ENCODE measurements at regions not wholly inside any gene's neighbourhood (a gene's known extent, or its start where the extent isn't known, plus 50 kb on each side); places are given as distances from the start of the nearest gene placed in this dataset.
A peak's percentile ranks its signal among the peaks of the same experiment; 100 is the strongest.

DNA sequence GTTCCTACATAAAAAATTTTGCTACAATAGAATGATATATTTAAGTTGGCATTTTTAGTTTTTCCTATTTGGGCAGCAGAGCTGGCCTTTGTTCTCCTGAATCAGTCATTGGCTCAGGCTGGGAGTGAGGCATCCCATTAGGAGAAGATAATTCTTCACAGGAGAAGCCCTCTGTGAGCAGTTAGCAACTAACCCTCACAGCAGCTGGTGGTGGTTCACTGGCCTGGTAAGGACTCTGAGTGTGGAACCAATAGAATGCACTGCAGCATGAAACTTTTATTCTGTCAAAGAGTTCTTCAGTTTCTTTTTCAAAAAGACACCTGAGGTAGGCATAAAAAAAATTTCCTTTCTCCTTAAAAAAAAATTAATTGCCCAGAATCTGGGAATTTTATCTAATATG, 562.6 kb downstream of the ZNF385D start:
- no peaks in the 10 kb centered on the region for H3K4me1 Mint-ChIP-seq
- H3K4me3 Mint-ChIP-seq: no peak overlapping the region
- DNase-seq (ENCODE audit: low read depth, low spot score): no peak
- H3K9me3 Mint-ChIP-seq: no peaks in the 10 kb centered on the region
- no peaks in the 10 kb centered on the region for H3K36me3 Mint-ChIP-seq (ENCODE audit: low read depth)
- H3K27ac Mint-ChIP-seq (ENCODE audit: unreplicated experiment): no peak overlapping the region
- TF ChIP-seq, protein P1, sequence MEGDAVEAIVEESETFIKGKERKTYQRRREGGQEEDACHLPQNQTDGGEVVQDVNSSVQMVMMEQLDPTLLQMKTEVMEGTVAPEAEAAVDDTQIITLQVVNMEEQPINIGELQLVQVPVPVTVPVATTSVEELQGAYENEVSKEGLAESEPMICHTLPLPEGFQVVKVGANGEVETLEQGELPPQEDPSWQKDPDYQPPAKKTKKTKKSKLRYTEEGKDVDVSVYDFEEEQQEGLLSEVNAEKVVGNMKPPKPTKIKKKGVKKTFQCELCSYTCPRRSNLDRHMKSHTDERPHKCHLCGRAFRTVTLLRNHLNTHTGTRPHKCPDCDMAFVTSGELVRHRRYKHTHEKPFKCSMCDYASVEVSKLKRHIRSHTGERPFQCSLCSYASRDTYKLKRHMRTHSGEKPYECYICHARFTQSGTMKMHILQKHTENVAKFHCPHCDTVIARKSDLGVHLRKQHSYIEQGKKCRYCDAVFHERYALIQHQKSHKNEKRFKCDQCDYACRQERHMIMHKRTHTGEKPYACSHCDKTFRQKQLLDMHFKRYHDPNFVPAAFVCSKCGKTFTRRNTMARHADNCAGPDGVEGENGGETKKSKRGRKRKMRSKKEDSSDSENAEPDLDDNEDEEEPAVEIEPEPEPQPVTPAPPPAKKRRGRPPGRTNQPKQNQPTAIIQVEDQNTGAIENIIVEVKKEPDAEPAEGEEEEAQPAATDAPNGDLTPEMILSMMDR (conservative IDR thresholded peaks at IDR 0.05): no peak
- H3K27me3 Mint-ChIP-seq (ENCODE audit: low read depth): no peaks in the 10 kb centered on the region

DNA sequence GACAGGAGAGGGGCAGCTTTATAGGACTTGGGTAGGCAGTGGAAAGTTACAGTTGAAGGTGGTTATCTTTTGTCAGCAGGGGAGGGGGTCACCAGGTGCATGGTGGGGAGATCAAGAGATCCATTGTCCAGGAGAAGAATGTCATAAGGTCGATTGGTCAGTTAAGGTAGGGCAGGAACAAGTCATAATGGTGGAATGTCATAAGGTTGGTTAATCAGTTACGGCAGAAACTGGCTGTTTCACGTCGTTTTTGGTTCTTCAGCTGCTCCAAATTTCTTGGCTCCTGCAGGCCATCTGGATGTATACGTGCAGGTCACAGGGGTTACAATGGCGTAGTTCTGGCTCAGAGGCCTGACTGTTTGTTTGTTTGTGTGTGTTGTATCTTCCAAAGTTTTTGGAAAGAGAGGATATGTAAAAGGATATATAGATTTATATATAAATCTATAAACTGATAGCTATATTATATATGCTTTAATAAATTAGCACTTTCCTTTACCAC, 565.1 kb downstream of the ZNF385D start:
- no peak for DNase-seq (ENCODE audit: low read depth, low spot score)
- Mint-ChIP-seq H3K36me3 (ENCODE audit: low read depth) (no peaks in the 10 kb centered on the region), H3K4me1 (no peaks in the 10 kb centered on the region), H3K9me3 (no peaks in the 10 kb centered on the region), H3K27ac (ENCODE audit: unreplicated experiment) (no peak overlapping the region), H3K4me3 (no peak overlapping the region), H3K27me3 (ENCODE audit: low read depth) (no peaks in the 10 kb centered on the region)
- TF ChIP-seq, protein P1 (conservative IDR thresholded peaks at IDR 0.05): no peak

DNA sequence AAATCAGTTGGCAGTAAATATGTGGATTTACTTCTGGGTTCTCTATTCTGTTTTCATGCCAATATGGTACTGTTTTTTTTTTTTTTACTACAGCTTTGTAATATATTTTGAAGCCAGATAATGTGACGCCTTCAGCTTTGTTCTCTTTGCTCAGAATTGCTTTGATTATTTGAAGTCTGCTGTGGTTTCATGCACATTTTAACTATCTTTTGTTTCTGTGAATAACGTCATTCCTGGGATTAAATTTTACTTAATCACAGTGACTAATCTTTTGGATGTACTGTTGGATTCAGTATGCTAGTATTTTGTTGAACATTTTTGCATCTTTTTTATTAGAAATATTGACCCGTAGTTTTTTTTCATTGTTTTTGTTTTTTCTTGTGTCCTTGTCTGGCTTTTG, 576.5 kb downstream of the ZNF385D start:
- TF ChIP-seq, protein P1 (conservative IDR thresholded peaks at IDR 0.05): no peak
- no peaks in the 10 kb centered on the region for H3K4me1 Mint-ChIP-seq
- peaks cover 3% of the 10 kb centered on the region for H3K27me3 Mint-ChIP-seq (ENCODE audit: low read depth)

DNA sequence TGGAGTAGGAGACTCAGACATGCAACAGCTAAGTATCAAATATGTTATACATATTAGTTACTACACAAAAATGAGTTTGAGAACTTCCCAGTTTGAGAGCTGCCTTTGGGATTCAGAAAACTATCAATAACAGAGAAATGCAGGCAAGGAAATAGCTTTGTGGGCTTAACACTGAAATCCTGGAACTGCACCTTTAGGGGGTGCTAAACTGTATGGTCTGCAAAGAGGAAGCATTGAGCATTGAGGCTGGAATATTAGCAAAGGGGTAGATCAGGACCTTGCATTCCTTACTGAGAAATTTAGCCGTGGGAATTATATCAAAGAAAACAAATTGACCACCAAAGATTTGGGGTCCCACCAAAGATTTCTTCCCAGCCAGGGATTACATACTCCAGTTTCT, 580.0 kb downstream of the ZNF385D start:
- H3K36me3 Mint-ChIP-seq (ENCODE audit: low read depth): no peaks in the 10 kb centered on the region
- DNase-seq (ENCODE audit: low read depth, low spot score): peak; percentile 3
- H3K4me1 Mint-ChIP-seq: no peaks in the 10 kb centered on the region
- TF ChIP-seq, protein P1 (conservative IDR thresholded peaks at IDR 0.05): peak; percentile 62
- H3K27ac Mint-ChIP-seq (ENCODE audit: unreplicated experiment): no peak overlapping the region
- peaks cover 3% of the 10 kb centered on the region for H3K27me3 Mint-ChIP-seq (ENCODE audit: low read depth)
- H3K9me3 Mint-ChIP-seq: no peaks in the 10 kb centered on the region
- no peak overlapping the region for H3K4me3 Mint-ChIP-seq

More for the DNA sequence above, 576.5 kb downstream of the ZNF385D start:
- H3K4me3 Mint-ChIP-seq: no peak overlapping the region
- no peak for DNase-seq (ENCODE audit: low read depth, low spot score)
- H3K36me3 Mint-ChIP-seq (ENCODE audit: low read depth): peaks cover 2% of the 10 kb centered on the region
- H3K27ac Mint-ChIP-seq (ENCODE audit: unreplicated experiment): no peak overlapping the region
- H3K9me3 Mint-ChIP-seq: peaks cover 12% of the 10 kb centered on the region

DNA sequence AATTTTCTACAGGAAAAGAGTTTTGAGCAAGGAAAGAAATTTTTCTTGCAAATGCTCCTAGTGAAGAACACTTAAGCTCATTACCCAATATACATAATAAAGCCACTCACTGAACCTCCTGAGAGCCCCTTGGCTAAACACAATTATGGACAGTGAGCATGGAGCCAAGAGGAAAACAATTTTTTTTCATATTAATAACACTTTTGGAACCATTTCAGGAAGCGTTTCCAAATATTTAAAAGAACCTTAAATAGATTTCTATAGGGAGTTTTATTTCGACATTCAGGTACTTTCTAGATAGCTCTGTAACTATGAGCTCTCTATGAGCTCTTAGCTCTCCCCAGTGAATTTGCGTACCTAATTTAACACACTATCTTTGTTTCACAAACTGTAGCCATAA, 581.1 kb downstream of the ZNF385D start:
- Mint-ChIP-seq H3K4me1 (no peaks in the 10 kb centered on the region), H3K27ac (ENCODE audit: unreplicated experiment) (no peak overlapping the region), H3K4me3 (no peak overlapping the region), H3K27me3 (ENCODE audit: low read depth) (peaks cover 3% of the 10 kb centered on the region), H3K9me3 (no peaks in the 10 kb centered on the region), H3K36me3 (ENCODE audit: low read depth) (no peaks in the 10 kb centered on the region)
- no peak for DNase-seq (ENCODE audit: low read depth, low spot score)
- TF ChIP-seq, protein P1 (conservative IDR thresholded peaks at IDR 0.05): no peak

DNA sequence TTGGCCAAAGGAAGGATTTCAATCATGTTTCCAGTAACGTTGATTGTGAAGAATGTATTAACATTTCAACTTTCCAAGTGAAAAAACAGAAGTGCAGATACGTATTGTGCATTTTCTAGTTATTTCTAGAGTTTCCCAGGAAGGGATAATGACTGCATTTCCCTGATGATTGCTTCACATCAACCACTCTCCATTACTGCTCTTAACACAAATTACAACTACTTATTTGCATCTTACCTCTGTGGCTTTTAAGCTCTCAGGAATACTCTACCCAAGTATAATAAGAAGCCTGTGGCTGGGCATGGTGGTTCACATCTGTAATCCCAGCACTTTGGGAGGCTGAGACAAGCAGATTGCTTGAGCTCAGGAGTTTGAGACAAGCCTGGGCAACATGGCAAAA, 582.5 kb downstream of the ZNF385D start:
- Mint-ChIP-seq H3K4me1 (no peaks in the 10 kb centered on the region), H3K9me3 (no peaks in the 10 kb centered on the region)

More for the DNA sequence above, 582.5 kb downstream of the ZNF385D start:
- TF ChIP-seq, protein P1 (conservative IDR thresholded peaks at IDR 0.05): no peak
- DNase-seq (ENCODE audit: low read depth, low spot score): no peak
- H3K27me3 Mint-ChIP-seq (ENCODE audit: low read depth): no peaks in the 10 kb centered on the region
- H3K36me3 Mint-ChIP-seq (ENCODE audit: low read depth): no peaks in the 10 kb centered on the region
- H3K27ac Mint-ChIP-seq (ENCODE audit: unreplicated experiment): no peak overlapping the region
- H3K4me3 Mint-ChIP-seq: no peak overlapping the region

Measured in neural crest cell (in vitro differentiated cells).